ENCODE measurements at regions not wholly inside any gene's neighbourhood (a gene's known extent, or its start where the extent isn't known, plus 50 kb on each side); places are given as distances from the start of the nearest gene placed in this dataset.

DNA sequence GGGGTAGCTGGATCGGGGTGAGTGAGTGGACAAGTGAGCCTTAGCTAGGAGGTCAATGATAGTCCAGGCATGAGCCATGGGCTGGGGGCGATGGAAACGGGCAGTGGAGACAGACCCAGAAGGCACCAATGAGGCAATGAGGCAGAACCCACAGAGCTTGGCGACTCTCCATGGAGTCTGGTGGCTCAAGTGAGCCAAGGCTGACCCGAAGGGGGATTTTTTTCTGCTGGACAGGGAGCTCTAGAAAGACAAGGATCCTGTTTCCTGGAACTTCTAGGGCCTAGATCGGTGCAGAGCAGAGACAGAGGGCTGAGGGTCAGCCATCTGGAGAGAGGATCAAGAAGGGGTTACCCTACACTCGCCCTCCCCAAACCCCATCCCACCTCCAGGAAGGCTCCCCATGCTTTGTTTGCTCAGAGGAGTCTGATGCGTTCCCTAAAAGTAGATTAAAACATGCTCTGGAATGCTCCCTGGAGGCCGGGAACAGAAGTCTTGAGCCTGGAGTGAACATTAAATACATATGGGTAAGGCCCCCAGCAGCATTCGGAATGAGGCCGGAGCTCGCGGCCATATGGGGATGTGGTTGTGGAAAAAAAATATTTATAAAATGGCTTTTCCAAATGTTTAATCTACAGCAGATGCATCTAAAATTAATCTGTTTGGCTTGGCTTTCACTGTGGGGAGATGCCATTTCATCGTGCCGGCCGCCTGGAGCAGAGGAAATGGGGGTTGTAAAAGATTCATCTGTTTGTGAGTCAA is 237.8 kb upstream of the PMEPA1 start:
- no peak for TF ChIP-seq FOXP2 (optimal IDR thresholded peaks at IDR 0.05; ENCODE audit: borderline replicate concordance, extremely low read depth, extremely low read length, insufficient read depth)
- no peak for TF ChIP-seq POLR2AphosphoS5 (IDR thresholded peaks at IDR 0.05; ENCODE audit: low read depth, low read length)

- TF ChIP-seq SIN3A (IDR thresholded peaks at IDR 0.05; ENCODE audit: borderline replicate concordance, insufficient read depth, low read length) (no peak), TAF1 (IDR thresholded peaks at IDR 0.05; ENCODE audit: borderline replicate concordance, insufficient read depth, low read length) (no peak), POLR2AphosphoS5 (IDR thresholded peaks at IDR 0.05; ENCODE audit: low read depth, low read length) (no peak), FOXP2 (optimal IDR thresholded peaks at IDR 0.05; ENCODE audit: borderline replicate concordance, extremely low read depth, extremely low read length, insufficient read depth) (no peak)
- TF ChIP-seq, protein P1, sequence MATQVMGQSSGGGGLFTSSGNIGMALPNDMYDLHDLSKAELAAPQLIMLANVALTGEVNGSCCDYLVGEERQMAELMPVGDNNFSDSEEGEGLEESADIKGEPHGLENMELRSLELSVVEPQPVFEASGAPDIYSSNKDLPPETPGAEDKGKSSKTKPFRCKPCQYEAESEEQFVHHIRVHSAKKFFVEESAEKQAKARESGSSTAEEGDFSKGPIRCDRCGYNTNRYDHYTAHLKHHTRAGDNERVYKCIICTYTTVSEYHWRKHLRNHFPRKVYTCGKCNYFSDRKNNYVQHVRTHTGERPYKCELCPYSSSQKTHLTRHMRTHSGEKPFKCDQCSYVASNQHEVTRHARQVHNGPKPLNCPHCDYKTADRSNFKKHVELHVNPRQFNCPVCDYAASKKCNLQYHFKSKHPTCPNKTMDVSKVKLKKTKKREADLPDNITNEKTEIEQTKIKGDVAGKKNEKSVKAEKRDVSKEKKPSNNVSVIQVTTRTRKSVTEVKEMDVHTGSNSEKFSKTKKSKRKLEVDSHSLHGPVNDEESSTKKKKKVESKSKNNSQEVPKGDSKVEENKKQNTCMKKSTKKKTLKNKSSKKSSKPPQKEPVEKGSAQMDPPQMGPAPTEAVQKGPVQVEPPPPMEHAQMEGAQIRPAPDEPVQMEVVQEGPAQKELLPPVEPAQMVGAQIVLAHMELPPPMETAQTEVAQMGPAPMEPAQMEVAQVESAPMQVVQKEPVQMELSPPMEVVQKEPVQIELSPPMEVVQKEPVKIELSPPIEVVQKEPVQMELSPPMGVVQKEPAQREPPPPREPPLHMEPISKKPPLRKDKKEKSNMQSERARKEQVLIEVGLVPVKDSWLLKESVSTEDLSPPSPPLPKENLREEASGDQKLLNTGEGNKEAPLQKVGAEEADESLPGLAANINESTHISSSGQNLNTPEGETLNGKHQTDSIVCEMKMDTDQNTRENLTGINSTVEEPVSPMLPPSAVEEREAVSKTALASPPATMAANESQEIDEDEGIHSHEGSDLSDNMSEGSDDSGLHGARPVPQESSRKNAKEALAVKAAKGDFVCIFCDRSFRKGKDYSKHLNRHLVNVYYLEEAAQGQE (IDR thresholded peaks at IDR 0.05; ENCODE audit: insufficient read depth in 1 of 2, low read depth in 2 of 2, low read length in 2 of 2): no peak
Observed at GRCh38 chr20:57946559-57947315, 236.9 kb upstream of the PMEPA1 start.

DNA sequence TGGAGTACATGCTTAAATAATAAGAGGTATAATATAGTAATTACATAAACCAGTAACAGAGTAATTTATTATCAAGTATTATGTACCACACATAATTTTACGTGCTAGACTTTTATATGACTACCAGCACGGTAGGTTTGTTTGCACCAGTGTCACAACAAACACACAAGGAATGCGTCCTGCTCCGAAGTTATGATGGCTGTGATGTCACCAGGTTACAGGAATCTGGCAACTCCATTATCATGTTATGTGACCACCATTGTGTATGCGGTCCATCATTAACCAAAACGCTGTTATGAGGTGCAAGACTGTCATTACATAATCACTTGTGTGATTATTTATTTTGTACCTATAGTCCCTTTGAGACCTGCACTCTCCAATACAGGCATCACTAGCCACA is 235.2 kb upstream of the PMEPA1 start:
- TF ChIP-seq POLR2AphosphoS5 (IDR thresholded peaks at IDR 0.05; ENCODE audit: low read depth, low read length) (no peak), FOXP2 (optimal IDR thresholded peaks at IDR 0.05; ENCODE audit: borderline replicate concordance, extremely low read depth, extremely low read length, insufficient read depth) (no peak), SIN3A (IDR thresholded peaks at IDR 0.05; ENCODE audit: borderline replicate concordance, insufficient read depth, low read length) (no peak), TAF1 (IDR thresholded peaks at IDR 0.05; ENCODE audit: borderline replicate concordance, insufficient read depth, low read length) (no peak)
- TF ChIP-seq, protein P1 (IDR thresholded peaks at IDR 0.05; ENCODE audit: insufficient read depth in 1 of 2, low read depth in 2 of 2, low read length in 2 of 2): no peak

DNA sequence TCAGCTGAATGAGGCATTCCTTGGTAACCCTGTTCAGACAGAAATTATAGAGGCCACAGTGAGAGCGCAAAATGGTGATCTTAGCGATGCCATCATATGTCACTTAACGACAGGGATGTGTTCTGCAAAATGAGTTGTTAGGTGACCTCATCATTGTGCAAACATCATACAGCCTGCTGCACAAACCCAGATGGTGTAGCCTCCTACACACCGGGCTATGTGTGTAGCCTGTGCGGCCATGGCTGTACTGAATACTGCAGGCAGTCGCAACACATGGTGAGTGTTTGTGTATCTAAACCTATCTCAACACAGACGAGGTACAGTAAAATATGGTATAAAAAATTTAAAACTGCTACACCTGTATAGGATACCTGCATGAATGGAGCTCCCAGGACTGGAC is 234.1 kb upstream of the PMEPA1 start:
- TF ChIP-seq, protein P1 (IDR thresholded peaks at IDR 0.05; ENCODE audit: insufficient read depth in 1 of 2, low read depth in 2 of 2, low read length in 2 of 2): no peak
- no peak for TF ChIP-seq POLR2AphosphoS5 (IDR thresholded peaks at IDR 0.05; ENCODE audit: low read depth, low read length)

DNA sequence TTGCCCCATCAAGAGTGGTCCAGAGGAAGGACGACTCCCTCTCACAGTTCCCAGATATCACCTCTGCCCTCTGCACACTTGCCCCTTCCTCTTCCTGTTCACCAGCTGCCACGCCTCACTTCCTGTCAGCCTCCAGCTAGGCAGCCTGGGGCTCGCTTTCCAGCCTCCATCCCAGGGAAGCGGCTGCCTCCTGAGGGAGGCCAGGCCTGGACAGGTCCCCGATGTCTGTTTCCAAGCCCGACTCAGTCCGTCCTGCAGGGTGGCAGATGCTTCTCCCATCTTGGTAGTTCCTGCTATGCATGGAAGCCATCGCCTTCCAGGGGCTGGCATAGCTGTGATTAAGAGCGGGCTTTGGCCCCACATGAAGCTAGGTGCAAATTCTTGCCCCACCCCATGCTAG is 233.5 kb upstream of the PMEPA1 start:
- TF ChIP-seq FOXP2 (optimal IDR thresholded peaks at IDR 0.05; ENCODE audit: borderline replicate concordance, extremely low read depth, extremely low read length, insufficient read depth) (no peak), SIN3A (IDR thresholded peaks at IDR 0.05; ENCODE audit: borderline replicate concordance, insufficient read depth, low read length) (no peak), TAF1 (IDR thresholded peaks at IDR 0.05; ENCODE audit: borderline replicate concordance, insufficient read depth, low read length) (no peak), POLR2AphosphoS5 (IDR thresholded peaks at IDR 0.05; ENCODE audit: low read depth, low read length) (no peak)
- TF ChIP-seq, protein P1 (IDR thresholded peaks at IDR 0.05; ENCODE audit: insufficient read depth in 1 of 2, low read depth in 2 of 2, low read length in 2 of 2): no peak
